Stimulated activated CD8-positive, alpha-beta memory T cell treated with anti-CD3 and anti-CD28 coated beads, Interleukin-15, amount 100 ng/mL, for 48 hours (primary cell): ENCODE measurements at regions not wholly inside any gene's neighbourhood (a gene's known extent, or its start where the extent isn't known, plus 50 kb on each side); places are given as distances from the start of the nearest gene placed in this dataset.
"Not testable (repeated sequence)": the region's sequence is repeated elsewhere in the genome, so short reads cannot be mapped to it uniquely, and the experiment has no call there.

Experiments
- DNase-seq, 2 donors: peaks; one replicate each; pipeline ENCODE4 v3.0.0-alpha.2; 2020; ENCODE audit warnings: low read depth in 2 of 2

- DNase-seq: no peak
Measured at GRCh38 chrX:40373641-40374040, 207.1 kb upstream of the ATP6AP2 start.

- DNase-seq: no peak
Measured at GRCh38 chrX:40373025-40373424, 207.7 kb upstream of the ATP6AP2 start.

GRCh38 chrX:40371376-40371775 is 209.4 kb upstream of the ATP6AP2 start:
- DNase-seq: no peak

- no peak for DNase-seq
Measured at GRCh38 chrX:40368611-40369061, 212.1 kb upstream of the ATP6AP2 start.

GRCh38 chrX:40366661-40367060 is 214.1 kb upstream of the ATP6AP2 start:
- DNase-seq: no peak

- DNase-seq: not testable (repeated sequence)
Measured at GRCh38 chrX:40362291-40362690, 218.5 kb upstream of the ATP6AP2 start.

GRCh38 chrX:40360557-40360956 is 220.2 kb upstream of the ATP6AP2 start:
- no peak for DNase-seq

- no peak for DNase-seq
Measured at GRCh38 chrX:40359593-40359992, 221.2 kb upstream of the ATP6AP2 start.

GRCh38 chrX:40358994-40359393 is 221.8 kb upstream of the ATP6AP2 start:
- DNase-seq: no peak

GRCh38 chrX:40349251-40349650 is 231.5 kb upstream of the ATP6AP2 start:
- DNase-seq: no peak

GRCh38 chrX:40346379-40346778 is 234.4 kb upstream of the ATP6AP2 start:
- no peak for DNase-seq

- DNase-seq: no peak
Measured at GRCh38 chrX:40343319-40343718, 237.5 kb upstream of the ATP6AP2 start.

GRCh38 chrX:40340116-40340515 is 240.7 kb upstream of the ATP6AP2 start:
- DNase-seq: no peak

GRCh38 chrX:40333344-40333743 is 235.6 kb upstream of the BCOR start:
- no peak for DNase-seq

GRCh38 chrX:40331762-40332161 is 234.0 kb upstream of the BCOR start:
- DNase-seq: no peak

GRCh38 chrX:40331353-40331752 is 233.6 kb upstream of the BCOR start:
- no peak for DNase-seq

- DNase-seq: no peak
Measured at GRCh38 chrX:40329616-40330015, 231.9 kb upstream of the BCOR start.

GRCh38 chrX:40327085-40327484 is 229.3 kb upstream of the BCOR start:
- no peak for DNase-seq

- no peak for DNase-seq
Measured at GRCh38 chrX:40326186-40326965, 228.6 kb upstream of the BCOR start.

- DNase-seq: no peak
Measured at GRCh38 chrX:40325161-40325560, 227.4 kb upstream of the BCOR start.

- no peak for DNase-seq
Measured at GRCh38 chrX:40323977-40324376, 226.2 kb upstream of the BCOR start.

GRCh38 chrX:40320819-40321218 is 223.1 kb upstream of the BCOR start:
- no peak for DNase-seq

GRCh38 chrX:40318801-40319200 is 221.0 kb upstream of the BCOR start:
- no peak for DNase-seq

GRCh38 chrX:40318076-40318475 is 220.3 kb upstream of the BCOR start:
- no peak for DNase-seq
